Small intestine (tissue), 7 donors: ENCODE measurements at regions not wholly inside any gene's neighbourhood (a gene's known extent, or its start where the extent isn't known, plus 50 kb on each side); places are given as distances from the start of the nearest gene placed in this dataset.

Source experiments
- DNase-seq, 2 donors: peaks; one replicate each; pipeline versions ENCODE4 v3.0.0 to v3.0.0-alpha.2; 2013
- FAIRE-seq: peaks from 2 replicates; lab custom pipeline; 2012; peaks lifted over from hg19 to GRCh38; lab: Jason Lieb, UNC
- H3K27ac ChIP-seq, 3 donors: one replicate each; pipeline ENCODE4 v1.5.1; 2013; ENCODE audit warnings: low read length in 2 of 3, mild to moderate bottlenecking in 2 of 3, control low read depth in 1 of 3, inconsistent platforms in 1 of 3, low read depth in 1 of 3, moderate library complexity in 1 of 3
- H3K27me3 ChIP-seq, 3 donors: one replicate each; pipeline ENCODE4 v1.6.1; 2013; ENCODE audit warnings: low read length in 3 of 3, inconsistent platforms in 1 of 3; ENCODE audit not compliant: control insufficient read depth in 3 of 3, insufficient read depth in 3 of 3
- H3K36me3 ChIP-seq, 3 donors: one replicate each; pipeline ENCODE4 v1.6.1; 2013; ENCODE audit warnings: low read length in 3 of 3, inconsistent platforms in 1 of 3, low read depth in 1 of 3, mild to moderate bottlenecking in 1 of 3, moderate library complexity in 1 of 3; ENCODE audit not compliant: control insufficient read depth in 3 of 3, insufficient read depth in 2 of 3
- H3K4me1 ChIP-seq, 3 donors: one replicate each; pipeline ENCODE4 v1.6.1; 2013; ENCODE audit warnings: low read length in 2 of 3, inconsistent platforms in 1 of 3, low read depth in 1 of 3, mild to moderate bottlenecking in 1 of 3, moderate library complexity in 1 of 3; ENCODE audit not compliant: control insufficient read depth in 3 of 3, insufficient read depth in 2 of 3
- H3K4me3 ChIP-seq, 3 donors: one replicate each; pipeline ENCODE4 v1.5.1; 2013; ENCODE audit warnings: low read length in 3 of 3, control low read depth in 1 of 3, inconsistent platforms in 1 of 3, low read depth in 1 of 3, mild to moderate bottlenecking in 1 of 3, moderate library complexity in 1 of 3
- H3K9me3 ChIP-seq, 2 donors: one replicate each; pipeline ENCODE4 v1.6.1; 2013; ENCODE audit warnings: low read depth in 1 of 2, low read length in 1 of 2; ENCODE audit not compliant: control insufficient read depth in 2 of 2, insufficient read depth in 1 of 2
- WGBS, 3 donors: extraction: QIAGEN DNeasy Blood & Tissue Kit; methylation state at CpG; one replicate each; pipeline ENCODE4 v1.1.7; 2013; 5-methylcytosine and 5-hydroxymethylcytosine counted together
- donor health status: healthy with polysubstance abuse.
- donor health status: control.
- donor health status: control.
- donor health status: Bipolar disorder and iron deficiency.
- donor health status: healthy.

GRCh38 chr4:56118845-56119244, 170.1 kb downstream of the CEP135 start:
- Histone ChIP-seq H3K4me1 (no peaks in the 10 kb centered on the region), H3K4me3 (no peak overlapping the region), H3K27me3 (no peaks in the 10 kb centered on the region), H3K36me3 (no peaks in the 10 kb centered on the region), H3K27ac (no peak overlapping the region), H3K9me3 (no peaks in the 10 kb centered on the region)
- 70 to 89% (median 81%) methylated on average over 2 of the region's 2 CpGs for WGBS, 3 donors
- FAIRE-seq: no peak
- DNase-seq: no peak

GRCh38 chr4:56118055-56118454, 169.3 kb downstream of the CEP135 start:
- no peaks in the 10 kb centered on the region for H3K36me3 ChIP-seq
- no peak overlapping the region for H3K27ac ChIP-seq
- no peaks in the 10 kb centered on the region for H3K4me1 ChIP-seq
- no peak for DNase-seq
- 78 to 89% (median 87%) methylated on average over 5 of the region's 5 CpGs for WGBS, 3 donors
- no peaks in the 10 kb centered on the region for H3K9me3 ChIP-seq
- no peak for FAIRE-seq
- H3K27me3 ChIP-seq: no peaks in the 10 kb centered on the region
- H3K4me3 ChIP-seq: no peak overlapping the region

GRCh38 chr4:56115898-56116297, 167.2 kb downstream of the CEP135 start:
- no peak overlapping the region for H3K4me3 ChIP-seq
- DNase-seq (no peak), FAIRE-seq (no peak)
- H3K36me3 ChIP-seq: no peaks in the 10 kb centered on the region
- no peaks in the 10 kb centered on the region for H3K4me1 ChIP-seq
- H3K9me3 ChIP-seq: no peaks in the 10 kb centered on the region
- no peaks in the 10 kb centered on the region for H3K27me3 ChIP-seq
- no peak overlapping the region for H3K27ac ChIP-seq
- WGBS, 3 donors: 37 to 68% (median 63%) methylated on average over 2 of the region's 2 CpGs

GRCh38 chr4:56112377-56112776, 163.6 kb downstream of the CEP135 start:
- Histone ChIP-seq H3K27ac (no peak overlapping the region), H3K4me3 (no peak overlapping the region), H3K9me3 (no peaks in the 10 kb centered on the region), H3K36me3 (no peaks in the 10 kb centered on the region), H3K27me3 (no peaks in the 10 kb centered on the region), H3K4me1 (no peaks in the 10 kb centered on the region)
- 79 to 90% (median 87%) methylated on average over 4 of the region's 4 CpGs for WGBS, 3 donors
- FAIRE-seq (no peak), DNase-seq (no peak)

GRCh38 chr4:56106180-56107147, 157.7 kb downstream of the CEP135 start:
- no peak for DNase-seq
- no peaks in the 10 kb centered on the region for H3K27me3 ChIP-seq
- H3K4me1 ChIP-seq: no peaks in the 10 kb centered on the region
- WGBS, 3 donors: 74 to 79% (median 74%) methylated on average over 11 of the region's 11 CpGs
- no peak overlapping the region for H3K27ac ChIP-seq
- no peak overlapping the region for H3K4me3 ChIP-seq
- peaks cover 0 to 3% (median 0%) of the 10 kb centered on the region in 3 donors for H3K36me3 ChIP-seq
- FAIRE-seq: no peak
- no peaks in the 10 kb centered on the region for H3K9me3 ChIP-seq

GRCh38 chr4:56104188-56104587, 155.4 kb downstream of the CEP135 start:
- no peak overlapping the region for H3K27ac ChIP-seq
- FAIRE-seq (no peak), DNase-seq (no peak)
- no peaks in the 10 kb centered on the region for H3K4me1 ChIP-seq
- no peak overlapping the region for H3K4me3 ChIP-seq
- WGBS, 3 donors: 86% methylated on average over 3 of the region's 3 CpGs
- peaks cover 0 to 3% (median 0%) of the 10 kb centered on the region in 3 donors for H3K36me3 ChIP-seq
- H3K9me3 ChIP-seq: no peaks in the 10 kb centered on the region
- no peaks in the 10 kb centered on the region for H3K27me3 ChIP-seq

- Histone ChIP-seq H3K36me3 (peaks cover 0 to 3% (median 0%) of the 10 kb centered on the region in 3 donors), H3K4me1 (no peaks in the 10 kb centered on the region), H3K27ac (no peak overlapping the region), H3K4me3 (no peak overlapping the region), H3K27me3 (no peaks in the 10 kb centered on the region), H3K9me3 (no peaks in the 10 kb centered on the region)
- FAIRE-seq: no peak
- 69 to 91% (median 88%) methylated on average over 5 of the region's 5 CpGs for WGBS, 3 donors
- no peak for DNase-seq
These were observed 153.9 kb downstream of the CEP135 start for GRCh38 chr4:56102601-56103000.

- Histone ChIP-seq H3K4me1 (no peaks in the 10 kb centered on the region), H3K4me3 (no peak overlapping the region), H3K9me3 (no peaks in the 10 kb centered on the region), H3K27ac (no peak overlapping the region), H3K36me3 (peaks cover 0 to 4% (median 0%) of the 10 kb centered on the region in 3 donors), H3K27me3 (no peaks in the 10 kb centered on the region)
- no peak for DNase-seq
- WGBS, 3 donors: 81 to 85% (median 84%) methylated on average over 3 of the region's 3 CpGs
- no peak for FAIRE-seq
These were observed 150.6 kb downstream of the CEP135 start for GRCh38 chr4:56099378-56099786.
